Fibroblast of pulmonary artery (primary cell): ENCODE measurements at regions not wholly inside any gene's neighbourhood (a gene's known extent, or its start where the extent isn't known, plus 50 kb on each side); places are given as distances from the start of the nearest gene placed in this dataset.

Experiments
- DNase-seq: peaks from one replicate; pipeline ENCODE4 v3.0.0-alpha.2; 2010; ENCODE audit warnings: low read depth
- H3K4me3 ChIP-seq: replicated peaks from 2 replicates; pipeline ENCODE4 v1.5.1; 2011; ENCODE audit warnings: low read depth, mild to moderate bottlenecking, control low read depth, low read length, moderate library complexity
- TF ChIP-seq, protein P1 (sequence below): IDR thresholded peaks from 2 replicates; pipeline ENCODE4 v1.5.1; 2011; ENCODE audit warnings: mild to moderate bottlenecking, control low read depth, low read length, inconsistent platforms; ENCODE audit errors: missing control alignments

DNA sequence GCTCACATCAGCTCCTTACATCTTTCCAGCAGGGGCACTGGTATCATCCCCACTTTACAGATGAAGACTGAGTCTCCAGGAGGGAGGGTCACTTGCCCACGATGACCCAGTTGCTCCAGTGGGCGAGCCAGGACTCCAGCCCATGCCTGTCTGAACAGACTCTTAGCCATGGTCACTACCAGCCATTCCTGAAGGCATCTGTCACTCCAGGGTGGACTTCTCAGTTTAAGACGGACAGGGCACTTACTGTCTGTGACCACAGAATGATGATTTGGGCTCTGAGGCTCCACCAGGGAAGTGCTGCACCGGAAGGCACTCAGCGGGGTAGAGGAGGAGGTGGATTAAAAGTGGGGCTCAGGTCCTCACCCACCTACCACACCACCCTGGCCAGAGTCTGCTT lies 104.0 kb upstream of the SLC6A6 start:
- no peak for DNase-seq
- TF ChIP-seq, protein P1, sequence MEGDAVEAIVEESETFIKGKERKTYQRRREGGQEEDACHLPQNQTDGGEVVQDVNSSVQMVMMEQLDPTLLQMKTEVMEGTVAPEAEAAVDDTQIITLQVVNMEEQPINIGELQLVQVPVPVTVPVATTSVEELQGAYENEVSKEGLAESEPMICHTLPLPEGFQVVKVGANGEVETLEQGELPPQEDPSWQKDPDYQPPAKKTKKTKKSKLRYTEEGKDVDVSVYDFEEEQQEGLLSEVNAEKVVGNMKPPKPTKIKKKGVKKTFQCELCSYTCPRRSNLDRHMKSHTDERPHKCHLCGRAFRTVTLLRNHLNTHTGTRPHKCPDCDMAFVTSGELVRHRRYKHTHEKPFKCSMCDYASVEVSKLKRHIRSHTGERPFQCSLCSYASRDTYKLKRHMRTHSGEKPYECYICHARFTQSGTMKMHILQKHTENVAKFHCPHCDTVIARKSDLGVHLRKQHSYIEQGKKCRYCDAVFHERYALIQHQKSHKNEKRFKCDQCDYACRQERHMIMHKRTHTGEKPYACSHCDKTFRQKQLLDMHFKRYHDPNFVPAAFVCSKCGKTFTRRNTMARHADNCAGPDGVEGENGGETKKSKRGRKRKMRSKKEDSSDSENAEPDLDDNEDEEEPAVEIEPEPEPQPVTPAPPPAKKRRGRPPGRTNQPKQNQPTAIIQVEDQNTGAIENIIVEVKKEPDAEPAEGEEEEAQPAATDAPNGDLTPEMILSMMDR, result no peak
- no peak overlapping the region for H3K4me3 ChIP-seq

DNA sequence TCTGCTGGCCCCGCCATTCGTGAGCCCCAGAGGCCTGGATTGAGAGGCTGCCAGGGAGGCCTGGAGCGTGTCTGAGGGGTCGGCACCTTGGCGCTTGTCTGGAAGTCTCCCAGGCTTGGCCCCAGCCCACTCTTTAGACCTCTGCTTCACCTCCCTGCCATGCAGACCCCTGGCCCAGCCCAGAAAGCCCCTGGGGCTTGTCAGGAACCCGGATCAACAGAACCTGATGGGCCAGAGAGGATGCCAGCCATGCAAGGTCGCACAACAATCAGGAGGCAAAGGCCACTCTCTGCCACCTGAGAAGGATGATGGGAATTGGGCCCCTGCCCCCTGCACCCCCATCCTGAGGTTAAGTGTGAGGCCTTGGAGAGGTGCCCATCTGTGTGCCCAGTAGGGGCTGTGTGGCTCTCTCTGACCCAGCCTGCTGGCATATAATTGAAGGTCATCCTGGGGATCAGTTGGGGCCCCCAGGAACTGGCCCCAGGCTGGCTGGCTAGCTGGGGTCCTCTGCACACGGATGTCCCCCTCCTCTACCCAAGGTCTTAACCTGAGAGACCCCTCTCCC lies 103.3 kb upstream of the SLC6A6 start:
- no peak overlapping the region for H3K4me3 ChIP-seq
- DNase-seq, result no peak
- TF ChIP-seq, protein P1, result no peak

DNA sequence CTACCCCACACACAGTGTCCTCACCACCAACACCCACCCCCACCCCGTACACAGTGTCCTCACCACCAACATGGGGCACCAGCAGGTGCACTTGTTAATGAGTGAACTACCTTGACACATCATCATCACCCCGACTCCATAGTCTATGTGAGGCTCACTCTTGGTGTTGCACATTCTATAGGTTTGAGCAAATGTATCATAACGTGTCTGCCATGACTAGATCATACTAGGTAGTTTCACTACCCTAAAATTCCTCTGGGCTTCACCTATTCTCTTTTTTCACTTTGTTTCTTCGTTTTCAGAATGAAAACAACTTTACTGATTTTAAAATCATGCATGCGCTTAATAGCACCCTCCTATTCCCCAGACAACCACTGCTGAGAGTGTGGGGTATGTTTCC lies 102.6 kb upstream of the SLC6A6 start:
- TF ChIP-seq, protein P1, result no peak
- H3K4me3 ChIP-seq, result no peak overlapping the region

DNA sequence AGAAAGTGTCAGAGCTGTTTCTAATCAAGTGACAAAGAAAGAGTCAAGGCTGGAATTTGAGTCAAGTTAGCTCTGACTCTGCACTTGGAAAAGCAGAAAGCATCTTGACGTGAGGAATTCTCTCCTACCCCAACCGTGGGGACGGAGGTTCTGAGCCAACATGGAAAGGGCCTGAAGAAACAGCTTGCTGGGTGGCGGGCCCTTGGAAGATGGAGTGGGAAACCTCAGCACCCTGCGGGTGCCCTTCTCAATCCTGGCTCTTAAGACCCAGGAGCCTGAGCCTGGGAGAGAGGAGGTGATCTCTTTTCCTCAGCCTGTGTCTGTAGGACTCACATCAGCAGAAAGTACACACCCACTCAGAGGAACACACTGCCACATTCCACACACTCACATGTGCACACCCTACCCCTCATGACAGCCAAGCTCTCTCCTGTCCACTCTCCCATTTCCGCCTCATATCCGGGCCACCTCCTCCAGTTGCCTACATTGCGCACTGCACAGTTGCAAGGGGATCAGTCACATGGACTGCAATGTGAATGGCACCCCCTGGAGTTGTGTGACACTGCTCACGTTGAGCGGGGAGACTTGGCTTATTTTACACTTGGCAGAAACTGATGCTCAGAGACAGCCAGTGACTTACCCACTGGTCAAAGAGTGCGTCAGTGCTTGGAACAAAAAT lies 101.5 kb upstream of the SLC6A6 start:
- DNase-seq, result no peak
- no peak overlapping the region for H3K4me3 ChIP-seq
- TF ChIP-seq, protein P1, result no peak

More for the DNA sequence above, 102.6 kb upstream of the SLC6A6 start:
- no peak for DNase-seq

DNA sequence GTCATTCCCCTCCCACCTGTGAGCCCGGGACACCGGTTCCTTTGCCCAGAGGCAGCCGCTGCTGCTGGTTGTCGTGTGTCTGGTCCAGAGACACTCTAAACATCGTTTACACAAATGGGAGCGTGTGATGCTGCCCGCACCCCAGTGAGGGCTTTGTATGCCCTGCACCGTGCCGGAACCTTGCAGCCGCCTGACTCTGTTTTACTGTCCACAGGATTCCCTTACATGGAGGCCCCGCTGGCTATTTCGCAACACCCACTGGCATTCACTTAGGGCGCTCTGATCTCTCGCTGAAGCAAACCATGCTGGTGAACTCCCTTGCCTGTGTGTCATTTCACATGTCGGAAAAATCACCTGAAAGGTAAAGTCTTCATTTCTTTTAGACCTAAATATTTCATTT lies 100.8 kb upstream of the SLC6A6 start:
- TF ChIP-seq, protein P1, result no peak
- DNase-seq, result peak; percentile 16
- no peak overlapping the region for H3K4me3 ChIP-seq

DNA sequence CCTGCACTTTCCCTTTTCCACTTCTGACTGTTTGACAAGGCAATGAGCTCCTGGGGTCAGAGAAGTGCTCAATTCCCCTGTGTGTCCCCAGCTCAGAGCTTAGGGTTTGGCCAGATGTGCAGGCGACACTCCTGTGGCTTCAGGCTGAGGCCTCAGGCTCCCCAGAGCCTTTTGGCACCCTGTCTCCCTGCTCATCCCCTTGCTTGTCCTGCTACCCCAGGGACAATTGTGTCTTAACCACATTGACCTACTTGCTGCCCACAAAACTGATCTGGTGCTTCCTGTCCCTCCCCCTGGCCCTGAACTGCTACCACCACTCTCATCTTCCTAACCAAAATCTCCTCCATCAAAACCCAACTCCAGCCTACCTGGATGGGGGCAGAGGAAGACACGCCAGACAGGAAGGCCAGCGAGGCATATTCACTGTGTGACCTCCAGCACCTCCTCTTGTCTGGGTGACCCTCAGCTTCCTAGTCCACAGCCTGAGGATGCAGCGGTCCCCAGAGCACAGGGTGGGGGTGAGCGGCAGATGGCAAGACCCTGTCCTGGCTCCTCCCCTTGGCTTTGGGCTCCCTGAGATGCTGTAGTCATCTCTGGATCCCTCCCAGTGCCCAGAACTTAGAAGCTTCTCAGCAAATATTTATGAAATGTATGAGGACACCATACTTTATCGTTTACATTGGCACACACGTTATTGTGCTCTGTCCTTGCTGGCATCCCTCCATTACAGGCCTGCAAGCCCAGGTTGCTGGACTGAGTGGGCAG lies 98.9 kb upstream of the SLC6A6 start:
- no peak overlapping the region for H3K4me3 ChIP-seq
- no peak for DNase-seq
- TF ChIP-seq, protein P1, result no peak
